HepG2 (cell line): ENCODE measurements at regions not wholly inside any gene's neighbourhood (a gene's known extent, or its start where the extent isn't known, plus 50 kb on each side); places are given as distances from the start of the nearest gene placed in this dataset.

ENCODE experiments used
- ATAC-seq: fragments of 200-7000 bp; cut with Tn5 transposase; 3 replicates; pipeline ENCODE4 v1.9.1; 2020; ENCODE audit warnings: mild to moderate bottlenecking, moderate library complexity
- BruUV-seq: library from RNA; stranded (reverse); fragments of 400-500 nt; replicated peaks from 2 replicates; lab custom pipeline; 2021; lab: Mats Ljungman, UMichigan
- CTCF ChIA-PET: fragments of 300-600 bp; formaldehyde crosslinking; extraction: SDS; loops from one replicate; lab custom pipeline; 2021; ENCODE audit warnings: low total read pairs, inconsistent platforms, low intra/inter-chr PET ratio; lab: Yijun Ruan, JAX
- POLR2A ChIA-PET: fragments of 350-600 bp; sonication (Branson Sonifier 250); formaldehyde crosslinking; loops from one replicate; lab custom pipeline; 2020; ENCODE audit warnings: antibody characterized with exemption, inconsistent platforms; lab: Yijun Ruan, JAX
- DNase-seq: peaks from one replicate; pipeline ENCODE4 v3.0.0-alpha.2; 2015; ENCODE audit warnings: low spot score
- FAIRE-seq: peaks from 3 replicates; lab custom pipeline; 2011; peaks lifted over from hg19 to GRCh38; lab: Jason Lieb, UNC
- H2AFZ ChIP-seq: one replicate; pipeline ENCODE4 v1.6.1; 2011; ENCODE audit warnings: low read length, inconsistent platforms
- H3K27ac ChIP-seq: fragments of 300-600 bp; 3 replicates; pipeline ENCODE4 v1.8.0; 2011; ENCODE audit warnings: mixed run types, mild to moderate bottlenecking, mixed read lengths, low read length, inconsistent platforms; ENCODE audit not compliant: insufficient read depth; ENCODE audit errors: extremely low read length
- H3K27me3 ChIP-seq, 2 experiments: fragments of 200-600 bp in 1 of 2; 2 replicates in 1 of 2; 3 replicates in 1 of 2; pipeline versions ENCODE4 v1.6.0 to v1.8.0; 2011; ENCODE audit warnings: low read length in 2 of 2, mild to moderate bottlenecking in 2 of 2, moderate library complexity in 2 of 2, inconsistent platforms in 1 of 2; ENCODE audit not compliant: insufficient read depth in 2 of 2, control insufficient read depth in 1 of 2
- H3K36me3 ChIP-seq, 2 experiments: fragments of 200-600 bp in 1 of 2; replicated peaks in 1 of 2; 2 replicates in 1 of 2; 3 replicates in 1 of 2; pipeline versions ENCODE4 v1.5.1 to v1.8.0; 2011; ENCODE audit warnings: low read length in 2 of 2, inconsistent platforms in 1 of 2; ENCODE audit not compliant: insufficient read depth in 2 of 2, control insufficient read depth in 1 of 2
- H3K4me1 ChIP-seq: 2 replicates; pipeline ENCODE4 v1.5.1; 2012; ENCODE audit warnings: low read length, inconsistent platforms; ENCODE audit not compliant: insufficient read depth
- H3K4me2 ChIP-seq: 2 replicates; pipeline ENCODE4 v1.6.0; 2011; ENCODE audit warnings: low read depth, low read length, inconsistent platforms
- H3K4me3 ChIP-seq, 3 experiments: fragments of 200-600 bp in 1 of 3; sonication (generic), shearing (Covaris generic) in 1 of 3; replicated peaks in 1 of 3; 2 replicates each; pipeline ENCODE4 v1.5.1; 2011 to 2016; ENCODE audit warnings: low read length in 3 of 3, inconsistent platforms in 2 of 3, low read depth in 2 of 3, mild to moderate bottlenecking in 2 of 3, control low read depth in 1 of 3, mixed read lengths in 1 of 3; ENCODE audit not compliant: insufficient read depth in 1 of 3
- H3K79me2 ChIP-seq: one replicate; pipeline ENCODE4 v1.6.1; 2011; ENCODE audit warnings: low read length, inconsistent platforms; ENCODE audit not compliant: insufficient read depth
- H3K9ac ChIP-seq: 2 replicates; pipeline ENCODE4 v1.6.0; 2011; ENCODE audit warnings: mild to moderate bottlenecking, low read depth, low read length, inconsistent platforms; ENCODE audit not compliant: insufficient read depth
- H3K9me3 ChIP-seq: 2 replicates; pipeline ENCODE4 v1.5.1; 2012; ENCODE audit warnings: mild to moderate bottlenecking, low read length
- H4K20me1 ChIP-seq: 2 replicates; pipeline ENCODE4 v1.6.0; 2011; ENCODE audit warnings: inconsistent platforms, mild to moderate bottlenecking, low read length, moderate library complexity; ENCODE audit not compliant: insufficient read depth
- AHR ChIP-seq: IDR thresholded peaks from 2 replicates; pipeline ENCODE4 v1.6.1; 2018; ENCODE audit warnings: missing genetic modification reagents, missing compliant biosample characterization
- CBFB ChIP-seq: sonication (generic); formaldehyde crosslinking; IDR thresholded peaks from 2 replicates; pipeline ENCODE4 v1.4.0; 2020; ENCODE audit warnings: missing genetic modification reagents
- CENPT ChIP-seq: sonication (generic); formaldehyde crosslinking; IDR thresholded peaks from 2 replicates; pipeline ENCODE4 v1.8.0; 2022; ENCODE audit warnings: low read depth, mild to moderate bottlenecking, moderate library complexity, missing genetic modification reagents
- HINFP ChIP-seq: sonication (generic); formaldehyde crosslinking; IDR thresholded peaks from 2 replicates; pipeline ENCODE4 v1.4.0; 2020; ENCODE audit warnings: low read depth, mild to moderate bottlenecking, missing genetic modification reagents
- HNRNPUL1 ChIP-seq: fragments of 200-400 bp; formaldehyde crosslinking; IDR thresholded peaks from 2 replicates; pipeline ENCODE4 v1.6.1; 2017; ENCODE audit warnings: low read depth, mild to moderate bottlenecking, low read length, moderate library complexity
- KLF15 ChIP-seq: sonication (generic); formaldehyde crosslinking; IDR thresholded peaks from 2 replicates; pipeline ENCODE4 v1.8.1; 2023; ENCODE audit warnings: borderline replicate concordance, mild to moderate bottlenecking, inconsistent platforms, missing genetic modification reagents, mixed read lengths
- MNT ChIP-seq: fragments of 450-650 bp; IDR thresholded peaks from 2 replicates; pipeline ENCODE4 v1.6.1; 2016
- NFATC3 ChIP-seq: sonication (generic); formaldehyde crosslinking; IDR thresholded peaks from 2 replicates; pipeline ENCODE4 v1.5.1; 2020; ENCODE audit warnings: mild to moderate bottlenecking, missing genetic modification reagents
- PAWR ChIP-seq: sonication (generic); formaldehyde crosslinking; IDR thresholded peaks from 2 replicates; pipeline ENCODE4 v1.4.0; 2020; ENCODE audit warnings: missing genetic modification reagents, mild to moderate bottlenecking, borderline replicate concordance
- SALL2 ChIP-seq: sonication (generic); formaldehyde crosslinking; IDR thresholded peaks from 2 replicates; pipeline ENCODE4 v1.8.1; 2023; ENCODE audit warnings: mild to moderate bottlenecking, missing genetic modification reagents, inconsistent platforms
- SMC3 ChIP-seq: IDR thresholded peaks from 2 replicates; pipeline ENCODE4 v1.6.1; 2011; ENCODE audit warnings: low read length, improper control_type of control experiment
- TAF1 ChIP-seq: sonication (generic); formaldehyde crosslinking; IDR thresholded peaks from 2 replicates; pipeline ENCODE4 v1.4.0; 2020; ENCODE audit warnings: missing genetic modification reagents
- U2AF1 ChIP-seq: fragments of 200-400 bp; formaldehyde crosslinking; optimal IDR thresholded peaks from 2 replicates; pipeline ENCODE3; 2017; ENCODE audit warnings: mild to moderate bottlenecking, low read depth, low read length
- ZFP62 ChIP-seq: sonication (generic); formaldehyde crosslinking; IDR thresholded peaks from 2 replicates; pipeline ENCODE4 v1.4.0; 2020; ENCODE audit warnings: missing genetic modification reagents
- ZNF260 ChIP-seq: sonication (generic); formaldehyde crosslinking; IDR thresholded peaks from 2 replicates; pipeline ENCODE4 v1.4.0; 2020; ENCODE audit warnings: missing genetic modification reagents, low read depth, mild to moderate bottlenecking, borderline replicate concordance
- ZNF350 ChIP-seq: sonication (generic); formaldehyde crosslinking; IDR thresholded peaks from 2 replicates; pipeline ENCODE4 v1.4.0; 2020; ENCODE audit warnings: mild to moderate bottlenecking, low read depth, missing genetic modification reagents, borderline replicate concordance
- ZNF441 ChIP-seq: sonication (generic); formaldehyde crosslinking; IDR thresholded peaks from 2 replicates; pipeline ENCODE4 v1.7.0; 2021; ENCODE audit warnings: missing genetic modification reagents, borderline replicate concordance
- ZNF639 ChIP-seq: conservative IDR thresholded peaks from 2 replicates; pipeline ENCODE4 v1.6.1; 2018; ENCODE audit warnings: missing genetic modification reagents
- WGBS: methylation state at CpG from one replicate; pipeline ENCODE4 v1.1.6; 2017; ENCODE audit warnings: low lambda C conversion rate; 5-methylcytosine and 5-hydroxymethylcytosine counted together
- in situ Hi-C: cut with HindIII; loops from 2 replicates; pipeline ENCODE4 v1.10.0; 2017; ENCODE audit warnings: low pct_unique_long_range_greater_than_20kb; ENCODE audit not compliant: extremely low pct_ligation_motif_present
- intact Hi-C: fragments of 100-400 bp; cut with micrococcal nuclease; formaldehyde crosslinking; loops from one replicate; pipeline ENCODE4 v1.10.0; 2022; ENCODE audit not compliant: unreplicated experiment

GRCh38 chr13:28568286-28568685 lies 73.4 kb upstream of the FLT1 start (continued):
- TF ChIP-seq HINFP, result no peak
- no peak for TF ChIP-seq CENPT (CRISPR knock-in tag)
- no peak for TF ChIP-seq ZNF350 (CRISPR knock-in tag)
- no peak for TF ChIP-seq KLF15 (CRISPR knock-in tag)
- no peak for TF ChIP-seq PAWR
- no peak for TF ChIP-seq ZNF639
- TF ChIP-seq, all 625 proteins: peak for 0

GRCh38 chr13:28566891-28567290 lies 72.0 kb upstream of the FLT1 start:
- no peak for DNase-seq
- Histone ChIP-seq H3K27ac (no peak overlapping the region), H3K4me1 (no peaks in the 10 kb centered on the region), H3K9me3 (no peaks in the 10 kb centered on the region), H3K79me2 (no peaks in the 10 kb centered on the region), H4K20me1 (no peaks in the 10 kb centered on the region), H3K27me3 (peaks cover 0 to 5% of the 10 kb centered on the region in 2 experiments; a peak in 2 of 5 replicates), H2AFZ (no peak overlapping the region), H3K9ac (no peak overlapping the region), H3K4me3 (no peak overlapping the region), H3K36me3 (no peaks in the 10 kb centered on the region), H3K4me2 (no peak overlapping the region)
- in situ Hi-C loops, result no loop called here
- BruUV-seq, result no TSS peak
- CTCF ChIA-PET, result no interaction called here
- POLR2A ChIA-PET, result no interaction called here
- 10% methylated on average over 4 of the region's 4 CpGs for WGBS
- intact Hi-C loops, result no loop called here
- no peak for FAIRE-seq
- no peak for ATAC-seq
- TF ChIP-seq AHR (no peak), SMC3 (no peak), TAF1 (CRISPR knock-in tag) (no peak), ZFP62 (no peak), CBFB (CRISPR knock-in tag) (no peak), SALL2 (CRISPR knock-in tag) (no peak), HNRNPUL1 (no peak), NFATC3 (CRISPR knock-in tag) (no peak), ZNF441 (CRISPR knock-in tag) (no peak), MNT (no peak), U2AF1 (no peak), ZNF260 (CRISPR knock-in tag) (no peak)
